ENCODE measurements at regions not wholly inside any gene's neighbourhood (a gene's known extent, or its start where the extent isn't known, plus 50 kb on each side); places are given as distances from the start of the nearest gene placed in this dataset.

DNA sequence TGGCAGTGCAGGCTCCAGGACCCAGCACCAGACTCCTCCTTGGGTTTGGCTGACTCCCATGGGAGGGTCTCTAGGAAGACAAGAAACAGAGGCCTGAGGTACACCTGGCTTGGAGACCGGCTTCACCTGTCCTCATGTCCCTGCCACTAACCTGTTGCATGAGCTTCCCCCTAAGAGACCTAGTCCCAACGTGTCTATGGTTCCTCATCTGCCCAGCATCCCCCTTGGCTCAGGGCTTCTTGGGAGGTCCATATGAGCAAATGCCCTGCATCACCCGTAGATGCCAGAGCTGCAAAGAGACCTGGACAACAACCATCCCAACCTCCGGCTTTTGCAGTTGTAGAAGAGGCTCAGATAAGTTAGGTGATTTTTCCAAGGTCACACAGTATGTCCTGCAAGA, 123.5 kb downstream of the BUD13 start:
- no peak overlapping the region for H3K9ac ChIP-seq (ENCODE audit: low read length)
- no peak overlapping the region for H2BK12ac ChIP-seq (ENCODE audit: low read length)
- H2BK120ac ChIP-seq (ENCODE audit: insufficient read depth, low read length, poor library complexity): no peak overlapping the region
- H3K4ac ChIP-seq (ENCODE audit: low read depth, low read length): no peak overlapping the region
- H3K4me2 ChIP-seq (ENCODE audit: low read length): no peak overlapping the region
- no CpG with 5 or more reads among the region's 4 CpGs for WGBS (ENCODE audit: extremely low coverage, insufficient coverage, insufficient read length)
- H3K4me3 ChIP-seq (ENCODE audit: low read depth, low read length): no peak overlapping the region
- H3K27ac ChIP-seq (ENCODE audit: low read depth, low read length): no peak overlapping the region
- H3K14ac ChIP-seq (ENCODE audit: low read length): no peak overlapping the region
- H2AFZ ChIP-seq (ENCODE audit: insufficient read depth, low read length, poor library complexity): no peak overlapping the region
- H2AK5ac ChIP-seq (ENCODE audit: low read length): no peak overlapping the region
- no peak overlapping the region for H2BK5ac ChIP-seq (ENCODE audit: low read depth, low read length, poor library complexity)
- DNase-seq: no peak
- no peak overlapping the region for H4K8ac ChIP-seq (ENCODE audit: low read depth, low read length)
- no peaks in the 10 kb centered on the region for H3K79me2 ChIP-seq (ENCODE audit: control insufficient read depth, insufficient read depth, low read length, poor library complexity)
- no peak overlapping the region for H4K91ac ChIP-seq (ENCODE audit: low read depth, low read length)
- H3K79me1 ChIP-seq (ENCODE audit: low read length): no peaks in the 10 kb centered on the region
- no peaks in the 10 kb centered on the region for H3K9me3 ChIP-seq (ENCODE audit: insufficient read depth, low read depth, low read length)
- no peak overlapping the region for H3K23ac ChIP-seq (ENCODE audit: low read length)
- no peak overlapping the region for H4K12ac ChIP-seq (ENCODE audit: low read depth, low read length)
- H3K27me3 ChIP-seq (ENCODE audit: insufficient read depth, low read length): no peaks in the 10 kb centered on the region
- H3K4me1 ChIP-seq (ENCODE audit: control insufficient read depth in 1 of 2, insufficient read depth in 2 of 2, low read length in 2 of 2): no peaks in the 10 kb centered on the region
- no peaks in the 10 kb centered on the region for H3K36me3 ChIP-seq (ENCODE audit: control insufficient read depth in 1 of 2, insufficient read depth in 2 of 2, low read length in 2 of 2)
- H3K18ac ChIP-seq (ENCODE audit: low read length): no peak overlapping the region

DNA sequence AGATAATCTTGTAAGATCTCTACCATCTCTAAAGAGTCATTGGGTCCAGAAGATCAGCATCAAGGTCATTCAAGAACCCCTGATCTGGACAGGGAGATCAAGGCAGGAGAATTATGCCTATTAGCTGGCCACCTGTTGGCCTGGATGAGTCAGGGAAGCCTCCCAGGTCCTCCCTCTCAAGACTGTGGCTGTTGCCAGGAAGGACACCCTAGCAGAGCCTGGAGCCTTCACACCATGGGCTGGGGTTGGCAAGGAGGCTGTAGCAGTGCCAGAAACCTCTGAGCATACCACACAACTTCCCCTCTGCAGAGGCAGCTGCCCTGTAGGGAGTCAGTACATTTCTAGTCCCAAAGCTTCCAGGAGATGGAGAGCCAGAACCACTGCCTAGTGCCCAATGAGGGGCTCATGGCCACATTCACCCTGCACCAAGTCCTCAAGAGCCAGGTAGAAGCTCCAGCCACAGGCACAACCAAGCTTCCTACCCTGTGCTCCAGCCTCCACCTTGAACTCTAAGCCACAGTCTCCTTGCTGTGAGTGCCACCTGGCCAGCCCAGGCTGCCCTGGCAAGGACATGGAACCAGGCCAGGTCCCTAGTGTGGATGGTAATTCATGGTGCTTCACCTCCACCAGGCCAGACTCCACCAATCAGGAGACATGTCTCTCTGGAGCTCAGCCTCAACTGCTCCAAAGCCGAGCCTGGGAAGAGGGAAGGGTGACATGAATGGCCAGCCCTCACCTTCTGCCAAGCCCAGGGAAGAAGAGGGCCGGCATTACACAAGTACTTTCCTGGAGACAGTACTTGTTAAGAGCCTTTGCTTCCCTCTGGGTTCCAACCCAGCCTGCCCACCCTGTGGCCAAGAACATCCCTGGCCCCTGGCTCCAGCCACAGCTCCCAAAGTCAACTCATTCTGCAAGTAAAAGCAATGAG, 124.3 kb downstream of the BUD13 start:
- Histone ChIP-seq H3K4ac (ENCODE audit: low read depth, low read length) (no peak overlapping the region), H3K4me3 (ENCODE audit: low read depth, low read length) (no peak overlapping the region), H4K8ac (ENCODE audit: low read depth, low read length) (no peak overlapping the region), H3K4me1 (ENCODE audit: control insufficient read depth in 1 of 2, insufficient read depth in 2 of 2, low read length in 2 of 2) (no peaks in the 10 kb centered on the region), H4K12ac (ENCODE audit: low read depth, low read length) (no peak overlapping the region), H3K9me3 (ENCODE audit: insufficient read depth, low read depth, low read length) (no peaks in the 10 kb centered on the region), H3K79me2 (ENCODE audit: control insufficient read depth, insufficient read depth, low read length, poor library complexity) (no peaks in the 10 kb centered on the region), H2AK5ac (ENCODE audit: low read length) (no peak overlapping the region), H3K27ac (ENCODE audit: low read depth, low read length) (no peak overlapping the region), H2AFZ (ENCODE audit: insufficient read depth, low read length, poor library complexity) (no peak overlapping the region), H3K18ac (ENCODE audit: low read length) (no peak overlapping the region), H3K27me3 (ENCODE audit: insufficient read depth, low read length) (no peaks in the 10 kb centered on the region), H3K4me2 (ENCODE audit: low read length) (no peak overlapping the region), H3K79me1 (ENCODE audit: low read length) (no peaks in the 10 kb centered on the region), H3K14ac (ENCODE audit: low read length) (no peak overlapping the region), H3K36me3 (ENCODE audit: control insufficient read depth in 1 of 2, insufficient read depth in 2 of 2, low read length in 2 of 2) (no peaks in the 10 kb centered on the region), H2BK12ac (ENCODE audit: low read length) (no peak overlapping the region), H4K91ac (ENCODE audit: low read depth, low read length) (no peak overlapping the region), H3K9ac (ENCODE audit: low read length) (no peak overlapping the region), H2BK120ac (ENCODE audit: insufficient read depth, low read length, poor library complexity) (no peak overlapping the region), H2BK5ac (ENCODE audit: low read depth, low read length, poor library complexity) (no peak overlapping the region), H3K23ac (ENCODE audit: low read length) (no peak overlapping the region)
- DNase-seq: no peak
- no CpG with 5 or more reads among the region's 2 CpGs for WGBS (ENCODE audit: extremely low coverage, insufficient coverage, insufficient read length)

DNA sequence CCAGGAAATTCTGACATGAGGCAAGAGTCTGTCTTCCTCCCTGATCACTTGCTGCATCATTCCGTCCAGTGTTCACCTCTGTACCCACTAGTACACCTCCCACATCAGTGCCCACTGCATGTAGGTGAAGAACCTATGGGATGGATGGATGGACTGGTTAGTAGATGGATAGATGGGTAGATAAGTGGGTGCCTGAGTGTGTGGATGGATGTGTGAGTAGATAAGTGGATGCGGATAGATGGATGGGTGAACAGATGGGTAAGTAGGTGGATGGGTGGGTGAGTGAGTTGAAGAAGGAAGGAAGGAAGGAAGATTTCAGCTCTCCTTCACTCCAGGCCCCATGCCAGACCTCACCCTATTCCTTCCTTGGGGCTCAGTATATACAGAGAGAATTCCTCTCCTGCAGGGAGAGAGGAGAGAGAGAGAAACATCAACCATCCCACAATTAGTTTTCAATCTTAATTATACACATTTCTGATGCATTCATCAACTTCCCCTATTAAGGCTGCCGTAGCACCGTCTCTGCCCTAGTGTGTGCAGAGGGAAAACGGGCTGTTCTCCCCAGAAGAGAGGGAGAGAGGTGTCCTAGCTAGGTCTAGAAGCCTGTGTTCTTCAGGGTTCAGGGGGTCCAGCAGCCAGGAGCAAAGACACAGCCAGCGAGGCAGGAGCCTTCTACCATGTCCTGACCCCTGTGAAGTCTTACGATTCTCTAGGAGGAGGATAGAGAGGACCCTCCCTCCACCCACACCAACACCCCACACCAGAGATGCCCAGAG, 125.3 kb downstream of the BUD13 start:
- Histone ChIP-seq H3K4me3 (ENCODE audit: low read depth, low read length) (no peak overlapping the region), H3K79me1 (ENCODE audit: low read length) (no peaks in the 10 kb centered on the region), H3K27me3 (ENCODE audit: insufficient read depth, low read length) (no peaks in the 10 kb centered on the region), H4K8ac (ENCODE audit: low read depth, low read length) (no peak overlapping the region), H4K12ac (ENCODE audit: low read depth, low read length) (no peak overlapping the region), H3K18ac (ENCODE audit: low read length) (no peak overlapping the region), H2BK5ac (ENCODE audit: low read depth, low read length, poor library complexity) (no peak overlapping the region), H3K14ac (ENCODE audit: low read length) (no peak overlapping the region), H3K23ac (ENCODE audit: low read length) (no peak overlapping the region), H3K9me3 (ENCODE audit: insufficient read depth, low read depth, low read length) (no peaks in the 10 kb centered on the region), H3K4ac (ENCODE audit: low read depth, low read length) (no peak overlapping the region), H4K91ac (ENCODE audit: low read depth, low read length) (no peak overlapping the region), H3K4me1 (ENCODE audit: control insufficient read depth in 1 of 2, insufficient read depth in 2 of 2, low read length in 2 of 2) (no peaks in the 10 kb centered on the region), H2AFZ (ENCODE audit: insufficient read depth, low read length, poor library complexity) (no peak overlapping the region), H3K4me2 (ENCODE audit: low read length) (no peak overlapping the region), H3K36me3 (ENCODE audit: control insufficient read depth in 1 of 2, insufficient read depth in 2 of 2, low read length in 2 of 2) (no peaks in the 10 kb centered on the region), H2BK120ac (ENCODE audit: insufficient read depth, low read length, poor library complexity) (no peak overlapping the region), H3K9ac (ENCODE audit: low read length) (no peak overlapping the region), H2BK12ac (ENCODE audit: low read length) (no peak overlapping the region), H2AK5ac (ENCODE audit: low read length) (no peak overlapping the region), H3K27ac (ENCODE audit: low read depth, low read length) (no peak overlapping the region), H3K79me2 (ENCODE audit: control insufficient read depth, insufficient read depth, low read length, poor library complexity) (no peaks in the 10 kb centered on the region)
- WGBS (ENCODE audit: extremely low coverage, insufficient coverage, insufficient read length): no CpG with 5 or more reads among the region's 7 CpGs
- no peak for DNase-seq

DNA sequence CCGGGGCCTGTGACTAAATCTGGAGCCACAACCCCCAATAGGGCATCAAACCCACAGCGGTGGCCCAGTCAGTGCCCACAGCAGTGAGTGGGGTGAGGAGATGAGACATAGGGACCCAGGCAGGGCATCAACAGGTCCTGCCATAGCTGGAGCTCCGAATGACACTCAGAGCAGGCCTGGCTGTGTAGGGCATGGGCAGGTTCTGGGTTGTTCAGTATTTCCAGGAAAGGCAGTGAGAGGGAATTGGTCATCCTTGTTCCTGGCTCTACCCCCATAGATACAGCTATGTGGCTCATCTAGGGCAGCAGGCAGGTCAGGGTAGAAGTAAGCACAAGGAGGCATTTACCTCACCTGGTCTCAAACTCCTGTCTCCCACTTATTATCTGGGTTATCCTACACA, 126.6 kb downstream of the BUD13 start:
- no peaks in the 10 kb centered on the region for H3K36me3 ChIP-seq (ENCODE audit: control insufficient read depth in 1 of 2, insufficient read depth in 2 of 2, low read length in 2 of 2)
- H2AK5ac ChIP-seq (ENCODE audit: low read length): no peak overlapping the region
- H2BK5ac ChIP-seq (ENCODE audit: low read depth, low read length, poor library complexity): no peak overlapping the region
- H3K18ac ChIP-seq (ENCODE audit: low read length): no peak overlapping the region
- no peak overlapping the region for H3K27ac ChIP-seq (ENCODE audit: low read depth, low read length)
- H3K79me1 ChIP-seq (ENCODE audit: low read length): no peaks in the 10 kb centered on the region
- H3K79me2 ChIP-seq (ENCODE audit: control insufficient read depth, insufficient read depth, low read length, poor library complexity): no peaks in the 10 kb centered on the region
- no peaks in the 10 kb centered on the region for H3K27me3 ChIP-seq (ENCODE audit: insufficient read depth, low read length)
- H3K14ac ChIP-seq (ENCODE audit: low read length): no peak overlapping the region
- WGBS (ENCODE audit: extremely low coverage, insufficient coverage, insufficient read length): no CpG with 5 or more reads among the region's 3 CpGs
- no peak overlapping the region for H3K23ac ChIP-seq (ENCODE audit: low read length)
- no peak overlapping the region for H4K12ac ChIP-seq (ENCODE audit: low read depth, low read length)
- no peak overlapping the region for H3K4me2 ChIP-seq (ENCODE audit: low read length)
- no peaks in the 10 kb centered on the region for H3K4me1 ChIP-seq (ENCODE audit: control insufficient read depth in 1 of 2, insufficient read depth in 2 of 2, low read length in 2 of 2)
- H3K4me3 ChIP-seq (ENCODE audit: low read depth, low read length): no peak overlapping the region
- H3K9me3 ChIP-seq (ENCODE audit: insufficient read depth, low read depth, low read length): peaks cover 4% of the 10 kb centered on the region
- H2AFZ ChIP-seq (ENCODE audit: insufficient read depth, low read length, poor library complexity): no peak overlapping the region
- H3K9ac ChIP-seq (ENCODE audit: low read length): no peak overlapping the region
- H4K91ac ChIP-seq (ENCODE audit: low read depth, low read length): no peak overlapping the region
- no peak overlapping the region for H3K4ac ChIP-seq (ENCODE audit: low read depth, low read length)
- H4K8ac ChIP-seq (ENCODE audit: low read depth, low read length): no peak overlapping the region
- no peak overlapping the region for H2BK12ac ChIP-seq (ENCODE audit: low read length)
- H2BK120ac ChIP-seq (ENCODE audit: insufficient read depth, low read length, poor library complexity): no peak overlapping the region
- peak in 1 of 2 donors; percentile 6 for DNase-seq

Measured in trophoblast cell (in vitro differentiated cells and primary cell).